HCT116 (cell line): ENCODE measurements at regions not wholly inside any gene's neighbourhood (a gene's known extent, or its start where the extent isn't known, plus 50 kb on each side); places are given as distances from the start of the nearest gene placed in this dataset.
"Not testable (repeated sequence)": the region's sequence is repeated elsewhere in the genome, so short reads cannot be mapped to it uniquely, and the experiment has no call there.

Experiments
- ATAC-seq: fragments of 200-7000 bp; cut with Tn5 transposase; 2 replicates; pipeline ENCODE4 v1.9.1; 2020; ENCODE audit warnings: mild to moderate bottlenecking, moderate library complexity
- BruUV-seq: library from RNA; stranded (reverse); fragments of 400-500 nt; replicated peaks from 2 replicates; lab custom pipeline; 2021; lab: Mats Ljungman, UMichigan
- CTCF ChIA-PET: fragments of 300-600 bp; sonication (Branson Sonifier 250); formaldehyde crosslinking; loops from one replicate; lab custom pipeline; 2021; ENCODE audit warnings: antibody characterized with exemption; lab: Charles Lee
- POLR2A ChIA-PET: fragments of 300-600, 350-600 bp; sonication (Branson Sonifier 250); formaldehyde crosslinking; loops from one replicate; lab custom pipeline; 2021; ENCODE audit warnings: antibody characterized with exemption; lab: Charles Lee
- RAD21 ChIA-PET, 2 experiments: fragments of 300-600 bp; sonication (Branson Sonifier 250); formaldehyde crosslinking; loops; one replicate each; lab custom pipeline; 2023; ENCODE audit warnings: low total read pairs in 2 of 2; ENCODE audit not compliant: uncharacterized antibody in 2 of 2, unreplicated experiment in 2 of 2, low non-redundant PET in 1 of 2; lab: Charles Lee
- DNase-seq: peaks from one replicate; pipeline ENCODE4 v3.0.0-alpha.2; 2010; ENCODE audit warnings: low read depth, low spot score
- H2AFZ ChIP-seq: fragments of 200-600 bp; shearing (Covaris generic), sonication (generic); 2 replicates; pipeline ENCODE4 v1.6.1; 2017; ENCODE audit warnings: low read depth, mixed run types, mixed read lengths, antibody characterized with exemption, low read length; ENCODE audit not compliant: poor library complexity, severe bottlenecking
- H3K27ac ChIP-seq: 2 replicates; pipeline ENCODE4 v1.5.1; 2012; ENCODE audit warnings: low read depth, low read length
- H3K27me3 ChIP-seq: fragments of 200-600 bp; sonication (generic); 2 replicates; pipeline ENCODE4 v1.6.1; 2016; ENCODE audit warnings: mixed run types, low read length, mixed read lengths; ENCODE audit not compliant: insufficient read depth
- H3K36me3 ChIP-seq, 2 experiments: fragments of 200-500 bp in 1 of 2; fragments of 200-600 bp in 1 of 2; sonication (Bioruptor generic) in 1 of 2; sonication (generic) in 1 of 2; 2 replicates each; pipeline versions ENCODE4 v1.5.1 to v1.6.1; 2014 to 2016; ENCODE audit warnings: low read length in 2 of 2, inconsistent platforms in 1 of 2, mixed read lengths in 1 of 2, mixed run types in 1 of 2; ENCODE audit not compliant: insufficient read depth in 2 of 2, control insufficient read depth in 1 of 2
- H3K4me1 ChIP-seq, 2 experiments: fragments of 200-600 bp in 1 of 2; sonication (generic) in 1 of 2; 2 replicates each; pipeline versions ENCODE4 v1.5.1 to v1.6.1; 2012 to 2017; ENCODE audit warnings: low read length in 2 of 2, inconsistent platforms in 1 of 2, mild to moderate bottlenecking in 1 of 2, mixed read lengths in 1 of 2, mixed run types in 1 of 2, moderate library complexity in 1 of 2; ENCODE audit not compliant: insufficient read depth in 2 of 2, control insufficient read depth in 1 of 2
- H3K4me2 ChIP-seq: fragments of 200-600 bp; sonication (generic); 2 replicates; pipeline ENCODE4 v1.6.1; 2017; ENCODE audit warnings: mixed run types, low read length, mixed read lengths
- H3K4me3 ChIP-seq, 2 experiments: fragments of 200-600 bp in 1 of 2; sonication (generic) in 1 of 2; replicated peaks in 1 of 2; 2 replicates each; pipeline ENCODE4 v1.5.1; 2011 to 2016; ENCODE audit warnings: low read length in 2 of 2, control low read depth in 1 of 2, low read depth in 1 of 2, mild to moderate bottlenecking in 1 of 2, mixed read lengths in 1 of 2, mixed run types in 1 of 2
- H3K79me2 ChIP-seq: fragments of 200-600 bp; sonication (generic); 2 replicates; pipeline ENCODE4 v1.6.1; 2017; ENCODE audit warnings: mild to moderate bottlenecking, mixed run types, low read length, moderate library complexity, mixed read lengths; ENCODE audit not compliant: insufficient read depth
- H3K9ac ChIP-seq: fragments of 200-600 bp; sonication (generic); 2 replicates; pipeline ENCODE4 v1.6.1; 2016; ENCODE audit warnings: low read length, mixed read lengths
- H3K9me2 ChIP-seq: fragments of 200-600 bp; sonication (generic), shearing (Covaris generic); 2 replicates; pipeline ENCODE4 v1.6.1; 2017; ENCODE audit warnings: mixed run types, mild to moderate bottlenecking, moderate library complexity; ENCODE audit not compliant: insufficient read depth
- H3K9me3 ChIP-seq, 2 experiments: fragments of 200-500 bp in 1 of 2; fragments of 200-600 bp in 1 of 2; sonication (Bioruptor generic) in 1 of 2; sonication (generic) in 1 of 2; 2 replicates each; pipeline ENCODE4 v1.6.1; 2014 to 2017; ENCODE audit warnings: low read length in 2 of 2, mixed read lengths in 2 of 2, inconsistent platforms in 1 of 2, low read depth in 1 of 2, mild to moderate bottlenecking in 1 of 2, mixed run types in 1 of 2, moderate library complexity in 1 of 2; ENCODE audit not compliant: control insufficient read depth in 1 of 2, insufficient read depth in 1 of 2
- H4K20me1 ChIP-seq: fragments of 200-600 bp; sonication (generic), shearing (Covaris generic); 2 replicates; pipeline ENCODE4 v1.6.1; 2017; ENCODE audit warnings: mixed run types, mild to moderate bottlenecking, moderate library complexity; ENCODE audit not compliant: insufficient read depth
- CBX3 ChIP-seq: IDR thresholded peaks from 2 replicates; pipeline ENCODE4 v1.6.1; 2012; ENCODE audit warnings: low read depth
- CEBPB ChIP-seq: IDR thresholded peaks from 2 replicates; pipeline ENCODE4 v1.6.1; 2012; ENCODE audit warnings: low read depth
- ELF1 ChIP-seq: IDR thresholded peaks from 2 replicates; pipeline ENCODE4 v1.6.1; 2012; ENCODE audit warnings: low read depth, borderline replicate concordance
- EZH2 ChIP-seq: fragments of 200-600 bp; sonication (generic); IDR thresholded peaks from 2 replicates; pipeline ENCODE4 v1.6.1; 2017; ENCODE audit warnings: antibody characterized with exemption, mixed run types
- JUND ChIP-seq: IDR thresholded peaks from 2 replicates; pipeline ENCODE4 v1.6.1; 2012
- MAX ChIP-seq: IDR thresholded peaks from 2 replicates; pipeline ENCODE4 v1.6.1; 2012
- POLR2A ChIP-seq: IDR thresholded peaks from 2 replicates; pipeline ENCODE4 v1.7.0; 2011; ENCODE audit warnings: borderline replicate concordance; ENCODE audit not compliant: insufficient read depth, insufficient read length; ENCODE audit errors: extremely low read depth
- RAD21 ChIP-seq: IDR thresholded peaks from 2 replicates; pipeline ENCODE4 v1.6.1; 2012; ENCODE audit warnings: low read depth, mild to moderate bottlenecking
- SIN3A ChIP-seq: IDR thresholded peaks from 2 replicates; pipeline ENCODE4 v1.6.1; 2012; ENCODE audit warnings: low read depth
- SP1 ChIP-seq: IDR thresholded peaks from 2 replicates; pipeline ENCODE4 v1.6.1; 2012; ENCODE audit warnings: low read depth
- SRF ChIP-seq: IDR thresholded peaks from 2 replicates; pipeline ENCODE4 v1.6.1; 2012; ENCODE audit warnings: low read depth
- YY1 ChIP-seq: IDR thresholded peaks from 2 replicates; pipeline ENCODE4 v1.6.1; 2011; ENCODE audit warnings: low read length, low read depth, moderate library complexity, mild to moderate bottlenecking; ENCODE audit not compliant: insufficient replicate concordance; ENCODE audit errors: extremely low read depth
- intact Hi-C: fragments of 100-400 bp; cut with micrococcal nuclease; formaldehyde crosslinking; loops from 2 replicates; pipeline ENCODE4 v1.10.0; 2022
- TF ChIP-seq, protein P1 (sequence below): IDR thresholded peaks from 2 replicates; pipeline ENCODE4 v1.6.1; 2012

DNA sequence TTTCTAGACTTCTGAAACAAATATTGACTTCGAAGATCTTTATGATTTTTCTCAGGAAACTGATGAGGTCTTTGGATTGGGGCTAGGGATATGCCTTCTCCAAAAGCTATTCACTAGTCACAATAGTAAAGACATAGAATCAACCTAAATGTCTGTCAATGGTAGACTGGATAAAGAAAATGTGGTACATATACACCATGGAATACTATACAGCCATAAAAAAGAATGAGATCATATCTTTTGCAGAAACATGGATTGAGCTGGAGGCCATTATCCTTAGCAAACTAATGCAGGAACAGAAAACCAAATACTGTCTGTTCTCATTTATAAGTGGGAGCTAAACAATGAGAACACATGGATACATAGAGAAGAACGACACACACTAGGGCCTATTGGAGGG is 308.5 kb upstream of the HNRNPA3 start:
- H3K9me3 ChIP-seq, H3K4me3 ChIP-seq, H3K4me1 ChIP-seq, H3K9ac ChIP-seq, H4K20me1 ChIP-seq, BruUV-seq, H3K27ac ChIP-seq, POLR2A ChIA-PET, H3K79me2 ChIP-seq, CTCF ChIA-PET, H2AFZ ChIP-seq, H3K9me2 ChIP-seq, H3K4me2 ChIP-seq, ATAC-seq, RAD21 ChIA-PET, H3K36me3 ChIP-seq, intact Hi-C loops, DNase-seq: not testable (repeated sequence)
- peaks cover 40% of the 10 kb centered on the region for H3K27me3 ChIP-seq

- RAD21 ChIA-PET: no interaction called here
- TF ChIP-seq CEBPB (no peak), EZH2 (no peak), SIN3A (no peak), CBX3 (no peak), YY1 (no peak), RAD21 (no peak), SP1 (no peak), JUND (no peak), MAX (no peak), SRF (no peak), ELF1 (no peak), POLR2A (no peak)
- TF ChIP-seq, protein P1, sequence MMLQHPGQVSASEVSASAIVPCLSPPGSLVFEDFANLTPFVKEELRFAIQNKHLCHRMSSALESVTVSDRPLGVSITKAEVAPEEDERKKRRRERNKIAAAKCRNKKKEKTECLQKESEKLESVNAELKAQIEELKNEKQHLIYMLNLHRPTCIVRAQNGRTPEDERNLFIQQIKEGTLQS: no peak
- Histone ChIP-seq H3K36me3 (no peaks in the 10 kb centered on the region), H3K27me3 (peaks cover 49% of the 10 kb centered on the region), H3K4me2 (no peak overlapping the region), H3K4me3 (no peak overlapping the region), H4K20me1 (no peaks in the 10 kb centered on the region), H3K79me2 (no peaks in the 10 kb centered on the region), H3K4me1 (no peaks in the 10 kb centered on the region), H3K9ac (no peak overlapping the region), H2AFZ (no peak overlapping the region), H3K9me2 (no peaks in the 10 kb centered on the region), H3K9me3 (no peaks in the 10 kb centered on the region), H3K27ac (no peak overlapping the region)
- POLR2A ChIA-PET: no interaction called here
- CTCF ChIA-PET: no interaction called here
- intact Hi-C loops: no loop called here
- no TSS peak for BruUV-seq
- no peak for DNase-seq
- no peak for ATAC-seq
Measured at GRCh38 chr2:176907341-176907740, 305.3 kb upstream of the HNRNPA3 start.
